HG03025 (cell line): ENCODE measurements at regions not wholly inside any gene's neighbourhood (a gene's known extent, or its start where the extent isn't known, plus 50 kb on each side); places are given as distances from the start of the nearest gene placed in this dataset.

Source experiments
- ATAC-seq: cut with Tn5 transposase; IDR thresholded peaks from one replicate; pipeline ENCODE4 v1.9.1; 2021; ENCODE audit warnings: mild to moderate bottlenecking, moderate library complexity; ENCODE audit not compliant: unreplicated experiment, low FRiP score

DNA sequence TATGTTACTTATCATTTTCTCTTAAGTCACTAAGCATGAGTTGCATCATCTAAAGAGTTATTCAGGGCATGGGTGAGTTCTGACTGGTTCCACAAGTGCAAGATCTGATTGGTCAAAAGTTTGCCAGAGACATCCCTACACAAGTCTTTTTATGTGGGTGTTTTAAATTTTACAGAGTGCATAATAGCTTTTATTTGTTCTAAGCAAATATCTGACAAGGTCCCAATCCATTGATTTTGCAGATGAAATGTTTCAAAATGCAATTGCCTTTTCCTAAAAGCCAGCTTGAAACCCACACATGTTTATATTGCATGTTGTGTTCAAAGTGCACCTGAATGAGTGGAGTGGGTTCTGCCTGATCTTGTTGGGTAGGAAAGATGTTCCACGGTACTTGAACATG, 101.7 kb upstream of the PAX6 start:
- ATAC-seq: no peak

DNA sequence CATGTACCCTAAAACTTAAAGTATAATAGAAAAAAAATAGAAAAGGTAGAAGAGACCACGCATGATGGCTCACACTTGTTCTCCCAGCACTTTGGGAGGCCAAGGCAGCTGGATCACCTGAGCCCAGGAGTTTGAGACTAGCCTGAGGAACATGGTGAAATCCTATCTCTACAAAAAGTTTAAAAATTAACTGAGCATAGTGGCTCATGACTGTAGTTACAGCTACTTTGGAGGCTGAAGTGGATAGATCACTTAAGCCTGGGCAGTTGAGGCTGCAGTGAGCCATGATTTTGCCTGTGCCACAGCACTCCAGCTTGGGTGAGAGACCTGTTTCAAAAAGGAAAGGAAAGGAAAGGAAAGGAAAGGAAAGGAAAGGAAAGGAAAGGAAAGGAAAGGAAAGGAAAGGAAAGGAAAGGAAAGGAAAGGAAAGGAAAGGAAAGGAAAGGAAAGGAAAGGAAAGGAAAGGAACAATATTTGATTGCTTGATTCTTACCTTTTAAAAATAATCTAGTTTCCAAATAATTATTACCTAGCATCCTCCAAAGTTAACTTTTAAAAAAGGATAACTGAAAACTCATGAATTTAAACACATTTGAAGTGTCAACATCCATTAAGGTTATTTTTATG, 99.9 kb upstream of the PAX6 start:
- no peak for ATAC-seq

DNA sequence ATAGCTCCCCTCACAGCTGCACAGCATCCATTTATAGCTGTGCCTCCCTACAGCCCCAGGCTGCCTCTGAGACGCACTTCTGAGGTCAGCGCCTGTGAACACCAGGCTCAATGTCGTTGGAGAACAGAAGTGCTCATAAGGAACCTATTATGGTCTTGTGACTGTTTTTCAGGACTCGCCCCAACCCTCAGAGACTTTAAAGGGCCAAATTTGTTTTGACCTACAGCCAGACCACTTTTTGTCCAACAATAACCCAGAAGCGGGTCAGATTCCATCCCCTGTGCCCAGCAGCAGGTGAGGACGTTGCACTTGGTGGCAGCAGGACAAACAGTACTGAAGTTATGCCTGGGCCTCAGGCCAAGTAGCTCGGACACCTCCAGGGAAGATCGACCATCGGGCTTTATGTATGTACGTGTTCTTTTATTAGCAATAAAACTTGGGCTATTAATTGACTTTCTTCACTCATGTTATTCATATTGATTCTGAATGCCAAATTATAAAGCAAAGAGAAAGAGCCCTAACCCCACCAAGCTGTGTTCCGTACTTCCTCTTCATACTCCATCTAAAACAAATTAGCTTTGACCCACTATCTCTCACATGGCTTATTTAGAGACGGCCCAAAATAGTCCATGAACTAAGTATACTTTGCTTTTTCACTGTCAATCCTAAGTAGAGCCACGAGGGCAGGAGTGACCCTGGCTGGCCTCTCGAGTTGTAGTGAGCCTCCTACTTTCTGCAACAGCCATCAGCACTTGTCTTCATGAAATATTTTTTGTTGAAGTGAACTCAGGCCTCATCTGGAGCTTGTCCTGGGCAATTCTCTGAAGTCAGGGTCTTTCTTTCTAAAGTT, 92.3 kb upstream of the PAX6 start:
- ATAC-seq: no peak

DNA sequence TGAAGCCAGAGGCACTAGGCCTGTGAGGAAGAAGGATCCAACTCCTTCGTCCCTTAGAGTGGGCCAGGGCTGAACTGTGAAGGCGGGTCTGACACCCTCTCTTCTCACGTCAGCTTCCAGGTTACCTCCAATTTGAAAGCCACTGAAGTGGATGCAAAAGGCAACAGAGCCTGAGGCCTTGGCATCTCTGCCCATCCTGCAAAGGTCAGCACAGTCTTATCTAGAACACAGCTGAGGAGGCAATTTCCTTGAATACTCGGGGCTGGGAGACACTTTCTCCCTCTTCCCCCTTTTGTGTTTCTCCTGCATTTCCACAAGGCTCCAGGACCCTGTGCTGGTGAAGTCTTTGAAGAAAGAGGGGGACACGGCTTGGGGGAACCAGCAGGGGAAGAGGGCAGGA, 91.6 kb upstream of the PAX6 start:
- no peak for ATAC-seq

DNA sequence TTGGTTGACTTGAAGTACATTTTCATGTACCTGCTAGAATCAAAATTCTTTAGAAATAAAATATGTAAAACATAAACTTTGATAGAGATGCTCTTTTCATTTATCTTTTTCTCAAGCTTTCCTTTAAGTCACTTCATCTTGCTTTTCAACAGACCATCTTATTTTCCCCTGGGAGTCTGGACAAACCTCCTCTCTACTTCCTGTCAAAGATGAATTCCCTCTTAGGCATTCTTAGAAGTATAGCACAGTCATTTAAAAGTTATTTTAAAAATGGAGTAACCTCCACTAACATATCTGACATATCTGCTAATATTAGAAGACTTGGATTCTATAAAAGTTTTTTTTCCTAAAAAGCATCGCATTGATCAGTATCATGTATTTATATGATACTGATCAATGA, 84.8 kb upstream of the PAX6 start:
- ATAC-seq: no peak

DNA sequence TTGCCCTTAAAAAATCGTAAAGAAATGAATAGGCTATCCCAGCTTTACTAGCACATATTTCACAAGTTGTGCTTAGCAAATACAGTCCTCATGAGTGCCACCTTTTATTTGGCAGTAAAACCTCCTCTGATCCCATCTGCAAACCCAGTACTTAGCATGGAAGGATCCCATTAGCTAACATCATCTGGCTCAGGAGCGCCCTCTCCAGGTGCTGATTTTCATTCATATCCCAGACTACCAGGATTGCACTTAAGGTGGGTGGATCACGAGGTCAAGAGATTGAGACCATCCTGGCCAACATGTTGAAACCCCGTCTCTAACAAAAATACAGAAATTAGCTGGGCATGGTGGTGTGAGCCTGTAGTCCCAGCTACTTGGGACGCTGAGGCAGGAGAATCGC, 76.1 kb upstream of the PAX6 start:
- no peak for ATAC-seq

DNA sequence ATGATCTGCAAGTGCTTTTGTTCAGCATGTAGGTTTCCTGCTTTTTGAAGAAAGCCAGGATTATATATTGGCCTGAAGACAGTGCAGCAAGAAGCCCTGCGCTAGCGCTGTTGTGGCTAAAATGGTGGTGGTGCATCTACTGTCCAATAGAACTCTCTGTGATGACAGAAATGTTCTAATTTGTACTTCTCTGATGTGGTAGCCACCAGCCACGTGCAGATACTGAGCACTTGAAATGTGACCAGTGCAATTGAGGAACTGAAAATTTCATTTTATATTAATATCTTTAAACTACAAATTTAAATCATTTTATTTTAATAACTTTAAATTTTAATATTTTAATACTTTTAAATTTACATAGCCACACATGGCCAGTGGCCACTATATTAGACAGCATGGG, 73.0 kb upstream of the PAX6 start:
- no peak for ATAC-seq

DNA sequence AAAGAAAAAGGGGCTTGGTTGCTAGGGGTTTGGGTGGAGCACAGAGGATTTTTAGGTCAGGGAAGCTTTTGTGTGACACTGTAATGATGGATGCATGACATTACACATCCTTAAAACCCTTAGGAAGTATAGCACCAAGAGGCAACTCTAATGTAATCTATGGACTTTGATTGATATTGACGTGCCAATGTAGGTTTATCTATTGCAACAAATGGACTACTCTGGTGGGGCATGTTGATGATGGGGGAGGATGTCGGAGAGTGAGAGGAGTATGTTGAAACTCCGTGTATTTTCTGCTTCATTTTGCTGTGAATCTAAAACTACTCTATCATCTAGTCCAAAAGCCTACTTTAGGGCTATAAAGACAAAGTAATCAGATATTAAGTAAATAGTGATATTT, 72.3 kb upstream of the PAX6 start:
- ATAC-seq: no peak

DNA sequence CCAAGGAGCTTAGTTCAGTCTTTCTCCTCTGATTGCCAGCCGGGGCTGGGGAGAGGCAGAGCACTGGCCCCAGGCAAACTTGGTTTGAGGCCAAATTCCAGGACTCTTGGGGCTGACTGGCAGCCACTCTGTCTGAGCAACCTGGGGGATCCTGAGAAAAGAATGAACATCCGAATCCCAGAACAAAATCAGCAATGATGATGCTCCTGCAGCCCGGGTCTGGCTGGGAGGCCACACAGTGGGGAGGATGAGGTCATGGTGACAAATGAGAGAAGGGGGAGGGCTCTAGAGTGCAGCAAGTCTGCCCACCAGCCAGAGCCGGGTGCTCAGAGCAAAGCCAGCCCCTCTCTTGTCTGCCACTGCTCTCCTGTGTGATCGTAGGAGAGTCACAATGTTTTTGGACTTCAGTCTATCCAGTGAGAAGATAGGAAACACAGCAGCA, 71.8 kb upstream of the PAX6 start:
- no peak for ATAC-seq

DNA sequence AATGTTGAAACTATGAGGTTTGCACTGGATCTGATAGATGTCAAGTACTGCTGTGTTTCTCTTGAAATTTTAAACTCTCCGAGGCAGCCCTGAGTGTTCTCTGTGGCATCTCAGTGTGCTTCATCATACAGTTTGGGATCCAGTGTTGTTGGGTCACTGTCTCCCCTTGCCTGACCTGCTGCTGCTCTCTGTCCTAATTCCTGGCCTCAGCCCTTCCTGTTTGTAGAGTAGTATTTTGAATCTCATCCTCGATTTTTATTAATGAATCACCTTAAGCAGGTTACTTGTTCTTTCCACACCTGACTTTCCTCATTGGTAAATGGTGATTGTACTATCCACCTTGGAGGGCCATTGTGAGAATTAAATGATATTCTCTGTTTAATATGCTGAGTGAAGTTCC, 70.7 kb upstream of the PAX6 start:
- no peak for ATAC-seq

DNA sequence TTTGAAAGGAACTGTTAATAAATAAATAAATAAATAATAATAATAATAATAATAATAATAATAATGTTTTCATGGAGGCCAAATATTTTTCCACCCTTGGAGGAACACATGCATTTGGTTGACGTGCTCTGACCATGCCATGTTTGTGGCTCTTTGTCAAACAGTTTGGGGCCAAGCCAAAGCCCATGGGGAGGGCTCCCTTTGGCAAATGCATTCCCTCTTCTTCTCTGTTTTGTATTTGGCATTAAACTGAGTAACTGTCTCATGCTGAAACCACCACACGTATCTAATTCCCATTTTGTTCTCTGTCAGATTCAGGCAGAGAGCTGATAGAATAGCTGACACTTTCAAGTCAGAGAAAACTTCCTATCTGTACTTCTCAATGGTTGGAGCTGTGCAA, 68.6 kb upstream of the PAX6 start:
- ATAC-seq: no peak

DNA sequence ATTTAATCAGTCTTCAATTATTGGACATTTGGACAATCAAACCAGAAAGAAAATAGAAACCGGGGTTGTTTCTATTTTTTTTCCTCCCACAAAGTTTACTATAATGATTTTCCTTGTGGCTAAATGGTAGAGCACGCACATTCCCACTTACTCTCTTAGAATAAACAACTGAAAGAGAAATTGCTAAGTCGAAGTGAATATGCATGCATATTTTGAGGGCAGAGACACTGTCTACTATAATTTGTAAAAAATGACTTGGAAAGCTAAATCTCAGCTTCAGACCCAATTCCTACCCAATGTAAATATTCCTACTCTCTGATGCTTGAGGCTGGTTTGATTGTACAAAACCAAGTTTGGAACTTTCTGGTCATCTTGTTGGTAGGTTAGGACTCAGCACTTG, 66.7 kb upstream of the PAX6 start:
- ATAC-seq: no peak

DNA sequence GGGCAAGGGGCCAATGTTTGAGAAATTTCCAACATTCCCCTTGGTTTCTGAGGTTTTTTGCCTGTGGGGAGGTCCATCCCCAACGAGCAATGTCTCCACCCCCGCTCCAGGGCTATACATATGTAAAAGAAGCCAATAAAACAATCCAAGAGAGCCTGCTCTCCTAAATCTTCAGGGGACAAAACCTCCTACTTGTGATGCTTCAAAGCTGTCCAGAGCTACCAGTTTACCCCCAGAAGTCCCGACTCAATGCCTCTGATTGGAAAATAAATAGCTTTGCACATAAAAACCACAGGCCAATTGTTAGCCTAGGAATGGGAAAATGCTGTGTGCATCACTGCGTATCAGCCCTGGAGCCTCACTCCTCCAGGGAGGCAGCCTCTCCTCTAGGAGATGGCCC, 66.0 kb upstream of the PAX6 start:
- no peak for ATAC-seq

DNA sequence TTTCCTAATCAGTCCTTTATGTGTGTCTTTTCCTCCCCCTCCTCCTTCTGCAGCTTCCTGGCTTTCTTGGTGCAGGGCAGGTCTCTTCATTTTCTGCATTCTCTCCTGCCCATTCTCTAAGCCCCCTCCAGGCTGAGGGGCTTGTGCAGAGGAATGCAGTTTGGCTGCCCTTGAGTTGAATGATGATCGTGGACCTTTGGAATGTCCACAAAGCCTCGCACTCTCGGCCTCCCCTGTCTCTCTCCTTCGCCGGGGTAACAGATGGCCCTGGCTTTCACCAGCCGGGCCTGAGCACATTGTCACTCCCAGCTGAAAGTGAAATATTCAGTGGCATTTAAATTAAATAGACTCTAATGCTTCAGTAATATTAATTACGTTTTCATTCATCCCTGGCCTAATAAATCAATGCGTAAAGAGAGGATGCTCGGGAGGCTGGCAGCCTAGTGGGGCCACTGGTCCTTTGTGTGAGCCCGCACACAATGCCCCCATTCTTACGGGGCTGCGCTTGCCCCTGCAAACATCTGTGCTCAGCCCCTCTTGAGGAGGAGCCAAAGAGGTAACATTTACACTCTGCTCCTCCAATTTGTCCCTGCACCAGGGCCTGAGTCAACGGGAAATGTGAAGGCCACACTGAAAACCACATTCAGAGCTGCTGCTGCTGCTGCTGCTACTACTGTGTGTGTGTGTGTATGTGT, 64.9 kb upstream of the PAX6 start:
- no peak for ATAC-seq

DNA sequence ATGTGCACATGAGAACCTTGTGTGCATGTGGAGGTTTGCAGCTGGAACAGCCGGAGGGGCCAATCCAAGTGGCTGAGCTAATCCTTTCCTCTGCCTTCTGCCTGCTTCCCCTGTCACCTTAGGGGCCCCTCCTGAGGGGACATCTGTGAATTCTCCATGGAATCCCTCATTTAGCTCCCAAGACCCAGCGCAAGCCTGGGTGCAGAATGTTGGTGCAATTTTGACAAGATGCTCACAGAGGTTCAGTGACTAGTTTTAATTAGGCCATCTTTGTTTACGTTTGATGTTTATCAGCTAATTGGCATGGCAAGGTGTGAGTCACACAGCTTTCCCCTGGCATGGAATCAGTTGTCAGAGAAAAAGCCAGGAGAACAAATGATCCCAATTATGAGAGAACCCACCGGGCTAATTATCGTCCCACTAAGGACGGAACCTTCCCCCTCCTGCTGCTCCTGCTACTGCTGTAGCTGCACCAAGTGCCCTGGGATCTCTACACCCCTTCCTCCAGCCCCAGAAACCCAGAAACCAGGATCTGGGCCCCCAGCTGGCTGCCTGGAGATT, 63.6 kb upstream of the PAX6 start:
- ATAC-seq: no peak

DNA sequence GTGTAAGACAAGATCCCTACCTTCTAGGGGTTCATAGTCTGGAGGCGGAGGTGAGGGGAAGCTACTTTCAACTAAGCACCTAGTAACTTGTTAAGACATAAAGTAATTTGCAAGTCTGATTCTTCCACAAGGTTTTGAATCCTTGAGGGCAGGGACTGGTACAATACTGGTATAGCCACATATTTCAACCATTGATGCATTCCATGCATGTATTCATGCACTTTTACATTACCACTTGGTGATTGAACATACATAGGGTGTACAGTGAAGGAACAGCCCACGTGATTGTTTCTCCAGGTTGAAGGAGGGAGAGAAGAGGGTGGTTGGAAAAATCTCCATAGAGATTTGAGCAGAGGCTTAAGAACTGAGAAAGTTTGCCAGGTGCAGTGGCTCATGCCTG, 62.0 kb upstream of the PAX6 start:
- no peak for ATAC-seq

DNA sequence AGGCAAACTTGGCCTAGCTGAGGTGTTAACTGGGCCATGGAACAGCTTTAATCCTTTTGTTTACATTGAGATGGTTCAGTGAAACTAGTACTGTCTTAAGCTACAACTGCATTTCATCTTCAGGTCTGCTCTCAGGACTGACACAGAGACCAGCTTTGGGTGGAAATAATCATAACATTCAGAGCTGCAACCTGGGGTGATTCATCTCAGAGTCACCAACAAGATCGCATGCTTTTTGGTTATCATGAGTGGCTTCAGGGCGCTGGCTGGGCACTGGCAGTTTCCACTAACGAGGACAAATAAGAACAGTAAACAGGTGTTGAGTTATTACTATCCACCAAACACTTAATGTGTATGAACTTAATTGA, 60.9 kb upstream of the PAX6 start:
- ATAC-seq: no peak

DNA sequence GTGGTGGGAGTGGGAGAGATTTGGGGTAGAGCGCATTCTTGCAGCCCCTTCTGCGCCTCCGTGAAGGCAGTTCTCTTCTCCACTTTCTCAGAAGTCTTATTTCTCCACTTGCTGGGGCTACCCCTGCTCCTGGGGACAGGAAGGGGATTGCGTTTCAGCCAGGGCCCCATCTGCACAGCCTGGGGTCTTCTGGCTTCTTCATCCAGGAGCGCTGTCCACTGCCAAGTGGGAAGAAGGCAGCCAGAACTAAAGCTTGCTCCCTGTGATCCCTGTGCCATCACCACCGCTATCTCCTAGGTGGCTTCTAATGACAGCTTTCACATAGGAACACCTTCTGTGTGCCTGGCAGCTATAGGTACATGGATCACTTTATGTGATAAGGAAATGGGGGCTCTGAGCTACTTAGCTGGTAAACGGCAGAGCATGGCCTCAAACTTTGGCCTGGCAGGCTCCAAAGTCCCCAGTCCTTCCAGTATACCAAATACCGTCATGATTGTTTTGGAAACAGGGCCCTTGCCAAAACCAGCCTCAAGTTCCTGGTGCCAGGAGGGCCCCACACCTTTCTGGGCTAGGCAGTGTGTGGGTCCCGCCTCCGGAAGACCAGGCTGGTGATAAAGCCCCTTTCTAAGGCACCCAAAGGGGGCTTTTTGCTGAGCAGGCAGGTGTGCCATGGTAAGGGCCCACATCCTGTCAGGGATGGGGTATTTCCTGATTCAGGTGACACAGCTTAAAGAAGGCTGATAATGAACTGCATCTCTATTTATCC, 60.4 kb upstream of the PAX6 start:
- ATAC-seq: no peak

DNA sequence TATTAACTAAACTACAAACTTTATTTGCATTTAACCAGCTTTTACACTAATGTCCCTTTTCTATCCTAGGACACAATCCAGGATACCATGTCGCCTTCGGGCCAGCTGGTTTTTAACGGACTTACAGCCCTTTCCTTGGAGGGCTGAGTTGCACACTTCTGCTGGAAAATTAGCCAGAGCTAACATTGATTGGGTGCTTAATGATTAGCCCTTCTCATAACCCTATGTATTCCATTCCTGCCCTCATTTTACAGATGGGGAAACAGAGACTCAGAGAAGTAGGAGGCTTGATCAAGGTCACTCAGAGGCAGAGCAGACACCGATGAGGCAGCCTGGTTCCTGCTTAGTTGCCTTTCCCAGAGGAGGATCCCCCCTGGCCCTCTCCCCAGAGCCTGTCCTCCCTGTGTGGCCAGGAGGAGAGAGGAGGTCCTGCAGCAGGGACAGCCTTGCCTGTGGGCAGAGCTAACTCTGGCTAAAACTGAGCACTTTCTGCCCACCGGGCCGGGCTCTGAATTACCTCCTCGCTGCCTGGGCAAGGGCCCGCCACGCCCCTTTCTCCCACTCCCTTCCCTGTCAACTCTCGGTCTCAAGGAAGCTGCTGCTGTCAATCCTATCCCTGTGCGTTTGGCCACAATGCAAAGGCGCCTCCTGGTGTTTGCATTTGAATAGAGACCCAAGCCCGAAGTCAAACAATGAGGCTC, 59.6 kb upstream of the PAX6 start:
- no peak for ATAC-seq

DNA sequence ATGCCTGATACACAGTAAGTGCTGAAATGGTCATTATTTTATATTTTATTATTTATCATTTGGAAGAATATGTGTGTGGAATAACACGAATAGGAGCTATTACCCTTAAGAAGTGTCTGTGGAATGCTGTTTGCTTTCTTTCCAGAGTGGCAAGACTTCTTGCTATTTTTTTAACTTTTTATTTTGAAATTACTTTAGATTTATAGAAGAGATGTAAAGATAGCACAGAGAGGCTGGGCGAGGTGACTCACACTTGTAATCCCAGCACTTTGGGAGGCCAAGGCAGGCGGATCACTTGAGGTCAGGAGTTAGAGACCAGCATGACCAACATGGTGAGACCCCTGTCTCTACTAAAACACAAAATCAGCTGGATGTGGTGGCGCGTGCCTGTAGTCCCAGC, 58.9 kb upstream of the PAX6 start:
- ATAC-seq: no peak
